Stimulated activated CD4-positive, alpha-beta T cell treated with anti-CD3 and anti-CD28 coated beads, Interleukin-1b, Interleukin-23, amount 100 ng/mL, for 24 hours (primary cell): ENCODE measurements at regions not wholly inside any gene's neighbourhood (a gene's known extent, or its start where the extent isn't known, plus 50 kb on each side); places are given as distances from the start of the nearest gene placed in this dataset.
A peak's percentile ranks its signal among the peaks of the same experiment; 100 is the strongest.
"Not testable (repeated sequence)": the region's sequence is repeated elsewhere in the genome, so short reads cannot be mapped to it uniquely, and the experiment has no call there.

Source experiments
- DNase-seq, 4 experiments: peaks; one replicate each; pipeline ENCODE4 v3.0.0-alpha.2; 2020; ENCODE audit warnings: low read depth in 4 of 4, low spot score in 1 of 4

DNA sequence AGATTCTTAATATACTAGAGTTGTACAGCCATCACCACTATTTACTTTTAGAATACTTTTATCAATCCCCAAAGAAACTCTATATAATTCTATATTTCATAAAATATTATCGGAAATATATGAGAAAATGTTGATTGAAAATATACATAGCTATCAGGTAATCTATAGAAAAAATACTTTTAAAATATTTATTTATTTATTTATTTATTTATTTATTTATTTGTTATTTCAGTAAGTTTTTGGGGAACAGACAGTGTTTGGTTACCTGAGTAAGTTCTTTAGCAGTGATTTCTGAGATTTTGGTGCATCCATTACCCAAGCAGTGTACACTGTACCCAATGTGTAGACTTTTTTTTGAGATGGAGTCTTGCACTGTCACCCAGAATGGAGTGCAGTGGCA lies 206.6 kb upstream of the DAAM1 start:
- DNase-seq = no peak

DNA sequence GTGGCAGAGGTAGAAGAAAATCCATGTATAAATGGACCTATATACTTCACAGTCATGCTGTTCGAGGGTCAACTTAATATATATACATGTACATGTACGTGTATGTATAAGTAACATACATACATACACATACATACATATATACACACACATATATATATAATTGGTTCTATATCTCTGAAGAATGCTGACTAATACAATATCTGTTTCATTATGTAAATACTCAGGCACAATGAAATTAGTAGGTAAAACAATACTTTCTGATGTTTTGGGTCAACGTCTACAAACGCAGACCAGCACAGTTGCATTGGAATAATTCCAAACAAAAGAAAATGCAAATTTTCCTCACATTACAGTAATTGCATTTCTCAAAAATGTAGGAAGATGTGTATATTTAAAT lies 202.7 kb upstream of the DAAM1 start:
- no peak for DNase-seq

DNA sequence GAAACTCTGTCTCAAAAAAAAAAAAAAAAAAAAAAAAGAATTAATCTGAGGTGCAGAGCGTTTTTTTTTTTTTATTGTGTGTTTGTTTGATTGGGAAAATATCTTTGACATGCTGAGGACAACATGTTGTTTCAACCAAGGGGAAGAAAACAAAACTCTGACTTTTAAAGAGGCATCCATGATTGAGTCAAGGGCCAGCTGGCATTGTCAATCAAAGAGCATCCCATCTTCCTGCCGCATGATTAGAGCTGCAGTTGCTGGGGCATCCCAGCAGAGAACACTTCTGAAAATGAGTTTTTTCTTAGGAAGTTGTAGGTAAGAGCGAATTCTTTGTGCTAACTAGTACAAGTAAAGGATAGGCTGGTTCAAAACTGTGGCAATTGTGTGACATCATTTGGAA lies 200.9 kb upstream of the DAAM1 start:
- no peak for DNase-seq

- no peak for DNase-seq
These were observed 195.5 kb upstream of the DAAM1 start for GRCh38 chr14:58992935-58993334.

GRCh38 chr14:58994130-58994529 lies 194.3 kb upstream of the DAAM1 start:
- DNase-seq = no peak

GRCh38 chr14:59004012-59004411 lies 184.5 kb upstream of the DAAM1 start:
- no peak for DNase-seq

DNA sequence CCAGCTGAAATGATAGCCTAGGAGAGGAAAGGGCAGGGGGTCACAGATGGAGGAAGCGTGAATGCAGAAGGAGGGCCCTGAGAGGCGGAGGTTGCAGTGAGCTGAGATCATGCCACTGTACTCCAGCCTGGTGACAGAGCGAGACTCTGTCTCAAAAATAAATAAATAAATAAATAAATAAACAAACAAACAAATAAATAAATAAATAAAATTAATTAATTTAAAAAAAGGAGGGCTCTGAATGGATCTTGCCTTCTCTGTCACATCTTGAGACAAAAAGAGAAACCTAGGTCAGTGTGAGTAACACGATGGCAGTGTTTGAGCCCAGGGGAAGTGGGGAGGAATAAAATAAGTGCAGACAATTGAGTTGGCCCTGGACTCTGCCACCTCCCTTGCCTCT lies 182.3 kb upstream of the DAAM1 start:
- DNase-seq = not testable (repeated sequence)

DNA sequence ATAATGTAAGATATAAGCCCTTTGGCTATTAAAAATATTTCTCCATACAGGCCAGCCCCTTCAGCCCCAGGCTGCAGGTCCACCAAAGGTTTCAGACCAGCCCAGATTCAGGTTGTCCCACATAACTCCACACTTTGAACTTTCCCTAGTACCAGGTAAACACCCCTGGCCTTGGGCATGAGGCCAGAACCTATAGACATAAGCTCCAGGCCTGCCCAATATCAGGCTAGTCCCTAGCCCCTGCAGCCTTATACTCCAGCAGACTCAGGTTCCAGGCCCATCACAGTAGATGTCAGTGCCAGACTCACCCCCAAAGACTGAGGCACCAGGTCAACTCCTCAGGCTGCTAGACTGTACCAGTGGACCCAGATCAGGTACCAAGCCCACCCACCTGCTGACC lies 178.5 kb upstream of the DAAM1 start:
- DNase-seq = no peak

GRCh38 chr14:59013672-59014298 lies 174.7 kb upstream of the DAAM1 start:
- no peak for DNase-seq

GRCh38 chr14:59015482-59015881 lies 173.0 kb upstream of the DAAM1 start:
- no peak for DNase-seq

DNA sequence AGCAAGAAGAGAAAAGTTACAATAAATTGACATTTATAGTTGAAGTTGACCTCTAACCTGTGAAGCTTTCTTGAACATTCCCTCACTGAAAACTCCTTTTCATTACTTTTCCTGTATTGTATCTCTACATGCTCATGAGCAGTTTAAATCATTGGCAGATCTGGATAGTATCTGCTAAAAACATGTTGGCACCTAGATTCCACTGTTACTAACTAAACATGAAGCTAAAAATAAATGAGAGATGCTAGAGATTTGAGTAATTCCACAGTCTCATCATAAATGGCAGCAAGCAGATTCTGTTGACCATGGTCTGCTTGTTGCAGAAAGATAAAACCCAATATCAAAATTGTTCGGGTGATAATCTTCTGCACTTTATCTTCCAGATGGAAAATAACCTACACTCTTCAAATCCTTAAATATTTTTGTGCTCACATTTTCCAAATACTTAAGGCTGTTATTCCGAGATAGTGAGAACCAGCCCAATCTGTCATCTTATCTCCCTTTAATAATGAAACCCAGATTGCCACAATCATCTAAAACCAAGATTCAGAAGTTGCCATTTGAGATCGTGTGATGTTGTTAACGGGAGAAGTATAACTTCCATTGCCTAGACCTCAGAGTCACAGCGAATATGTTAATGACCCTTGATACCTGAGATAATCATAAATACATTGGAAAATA lies 171.0 kb upstream of the DAAM1 start:
- DNase-seq = no peak

- no peak for DNase-seq
These were observed 170.0 kb upstream of the DAAM1 start for GRCh38 chr14:59018460-59018859.

- DNase-seq = no peak
These were observed 169.5 kb upstream of the DAAM1 start for GRCh38 chr14:59018978-59019377.

DNA sequence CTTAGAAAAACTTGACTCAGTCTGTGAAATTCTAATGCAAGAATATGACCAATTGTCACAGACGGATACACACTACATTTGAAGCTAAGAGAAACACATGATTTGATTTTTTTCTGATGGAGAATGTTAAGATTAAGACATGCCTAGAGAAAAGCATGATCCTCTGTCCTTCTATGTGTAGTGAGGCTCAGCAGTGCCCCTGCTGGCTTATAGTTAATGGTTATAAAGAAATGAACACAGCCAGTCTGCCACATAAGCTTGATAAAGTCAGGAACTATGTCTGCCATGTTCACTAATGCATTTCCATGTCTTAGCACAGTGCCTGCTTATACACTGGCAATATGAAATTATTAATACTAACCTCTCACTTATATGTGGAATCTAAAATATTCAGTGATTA lies 168.1 kb upstream of the DAAM1 start:
- DNase-seq = no peak

DNA sequence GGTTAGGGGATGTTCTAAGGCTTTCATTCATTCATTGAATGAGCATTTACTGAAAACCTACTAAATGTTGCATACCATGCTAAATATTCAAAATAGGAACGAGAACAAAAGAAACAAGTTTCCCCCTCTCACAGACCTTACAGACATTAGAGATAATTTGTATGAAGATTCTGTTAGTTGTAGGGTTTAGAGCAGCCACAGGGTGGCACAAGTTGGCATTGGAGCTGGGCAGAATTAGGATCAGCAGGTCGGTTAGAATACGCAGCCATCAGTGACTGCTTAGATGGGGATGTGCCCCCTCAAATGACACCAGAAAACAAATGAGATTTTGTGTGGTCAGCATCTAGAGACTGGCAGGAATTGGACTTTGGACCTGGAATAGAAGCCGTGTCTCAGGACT lies 166.3 kb upstream of the DAAM1 start:
- DNase-seq = no peak

GRCh38 chr14:59026081-59026480 lies 162.4 kb upstream of the DAAM1 start:
- DNase-seq = no peak

- DNase-seq = not testable (repeated sequence)
These were observed 161.8 kb upstream of the DAAM1 start for GRCh38 chr14:59026640-59027039.

- peak in 2 of 4 experiments; percentile 7 for DNase-seq
These were observed 159.8 kb upstream of the DAAM1 start for GRCh38 chr14:59028476-59029202.

DNA sequence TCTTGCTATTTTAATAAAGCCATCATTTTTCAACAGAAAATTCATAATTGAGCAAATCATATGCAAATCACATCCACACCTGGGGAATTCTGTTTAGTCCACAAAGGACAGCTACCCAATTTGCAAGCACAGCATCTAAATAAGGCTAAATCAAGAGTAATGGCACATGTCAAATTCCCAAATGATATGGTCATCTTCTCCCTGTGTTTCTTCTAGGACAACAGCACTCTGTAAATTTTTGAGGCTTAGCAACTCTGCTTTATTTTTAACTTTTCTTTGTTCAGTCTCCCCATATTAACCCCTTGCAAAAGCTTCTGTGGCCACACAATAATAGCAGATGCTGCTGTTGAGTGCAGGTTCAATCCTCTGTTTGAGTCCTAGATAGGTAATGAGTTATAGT lies 155.6 kb upstream of the DAAM1 start:
- no peak for DNase-seq

GRCh38 chr14:59036134-59036533 lies 152.3 kb upstream of the DAAM1 start:
- DNase-seq = no peak

DNA sequence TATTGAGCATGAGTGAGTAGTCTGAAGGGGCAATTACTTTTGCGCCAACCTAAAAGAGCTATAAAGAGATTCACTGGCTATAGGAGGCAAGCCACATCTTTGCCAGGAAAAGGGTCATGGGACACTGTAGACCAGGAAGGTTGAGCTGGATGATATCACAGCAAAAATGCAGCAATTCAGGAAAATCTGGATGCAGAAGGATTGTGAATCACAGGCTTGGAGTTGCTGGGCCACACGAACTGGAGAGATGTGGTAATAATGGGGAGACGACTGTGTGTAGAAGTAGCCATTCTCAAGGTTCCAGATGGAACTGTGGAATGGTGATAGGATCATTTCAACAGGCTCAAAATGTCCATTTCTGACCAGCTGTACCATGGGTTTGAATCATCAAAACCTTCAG lies 151.4 kb upstream of the DAAM1 start:
- DNase-seq = no peak

GRCh38 chr14:59037620-59038019 lies 150.8 kb upstream of the DAAM1 start:
- DNase-seq = no peak
